ENCODE measurements at regions not wholly inside any gene's neighbourhood (a gene's known extent, or its start where the extent isn't known, plus 50 kb on each side); places are given as distances from the start of the nearest gene placed in this dataset.
A peak's percentile ranks its signal among the peaks of the same experiment; 100 is the strongest.
"Not testable (repeated sequence)": the region's sequence is repeated elsewhere in the genome, so short reads cannot be mapped to it uniquely, and the experiment has no call there.

DNA sequence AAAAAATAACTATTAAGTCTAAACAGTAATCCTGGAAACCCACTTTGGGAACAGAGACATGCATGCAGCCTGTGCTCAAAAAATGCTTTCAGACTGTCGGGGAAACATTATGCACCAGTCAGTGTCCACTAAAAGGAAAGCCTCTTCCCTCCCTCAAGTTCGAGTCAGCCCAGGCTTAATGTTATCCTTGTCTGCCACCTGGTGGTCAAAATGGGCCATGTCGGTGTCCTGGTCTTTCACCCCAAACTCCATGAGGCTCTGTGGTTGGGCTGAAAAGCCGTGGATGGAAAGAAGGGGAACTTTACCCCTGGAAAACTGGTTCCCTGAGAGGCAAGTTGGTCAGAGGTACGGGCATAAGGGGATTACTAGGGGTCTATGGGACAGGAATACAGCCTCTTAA, 88.4 kb upstream of the ZNF492 start:
- in situ Hi-C loops (cut with HindIII; ENCODE audit: low sequenced_read_pairs) = no loop called here

DNA sequence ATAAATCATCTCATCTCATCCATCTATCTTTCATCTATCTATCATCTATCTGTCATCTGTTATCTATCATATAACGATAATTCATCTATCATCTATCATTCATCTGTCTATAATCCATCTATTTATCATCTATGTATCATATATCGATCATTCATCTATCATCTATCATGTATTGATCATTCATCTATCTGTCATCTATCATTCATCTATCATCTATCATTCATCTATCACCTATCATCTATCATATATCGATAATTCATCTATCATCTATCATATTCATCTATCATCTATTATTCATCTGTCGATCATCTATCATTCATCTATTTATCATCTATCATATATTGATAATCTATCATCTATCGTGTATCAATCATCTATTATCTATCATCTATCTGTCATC, 100.4 kb upstream of the ZNF492 start:
- in situ Hi-C loops (cut with HindIII; ENCODE audit: low sequenced_read_pairs) = no loop called here
- DNase-seq (ENCODE audit: low spot score) = no peak

More for the DNA sequence above, 88.4 kb upstream of the ZNF492 start:
- DNase-seq (ENCODE audit: low spot score) = peak; percentile 0

DNA sequence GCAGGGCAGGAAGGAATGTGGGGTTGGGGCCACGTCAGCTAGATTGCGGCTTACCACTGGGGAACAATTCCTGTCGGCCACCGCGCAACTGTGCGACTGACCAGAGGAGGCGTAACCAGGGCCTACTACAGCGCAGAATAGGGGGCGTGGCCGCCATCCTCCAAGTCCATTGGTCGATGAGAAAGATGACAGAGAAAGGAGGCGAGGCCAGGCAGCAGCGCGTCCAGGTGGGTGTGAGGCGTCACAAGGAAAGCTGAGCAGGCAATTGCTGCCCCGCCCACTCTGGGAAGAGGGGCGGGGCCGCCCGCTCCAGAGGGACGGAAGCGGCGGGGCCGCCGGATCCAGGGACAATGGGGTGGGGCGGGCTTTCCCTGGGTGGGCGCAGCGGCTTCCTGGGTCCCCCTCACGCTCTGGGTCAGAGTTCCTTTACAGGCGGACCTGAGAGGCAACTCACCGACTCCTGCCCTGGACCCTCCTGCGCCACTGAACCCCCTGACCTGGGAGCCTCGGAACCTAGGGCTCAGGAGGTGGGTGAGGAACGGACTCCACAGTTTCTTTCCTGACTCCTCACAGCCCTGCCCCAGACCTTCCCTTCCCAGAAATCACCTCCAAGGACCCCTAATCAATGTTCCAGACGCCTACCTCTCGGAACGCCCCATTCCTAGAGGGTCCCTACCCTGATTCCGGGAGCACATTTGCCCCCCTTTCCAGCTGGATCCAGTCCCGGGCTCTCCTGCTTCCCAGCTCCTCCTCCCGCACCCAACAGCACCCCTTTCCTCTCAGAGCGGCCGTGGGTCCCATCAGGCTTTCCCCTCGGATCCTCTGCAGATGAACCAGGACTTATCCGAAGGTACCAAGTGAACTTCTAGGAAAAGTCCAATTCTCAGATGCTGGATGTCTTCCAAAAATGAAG, 101.5 kb upstream of the ZNF492 start:
- in situ Hi-C loops (cut with HindIII; ENCODE audit: low sequenced_read_pairs) = no loop called here
- peak; percentile 1 for DNase-seq (ENCODE audit: low spot score)

DNA sequence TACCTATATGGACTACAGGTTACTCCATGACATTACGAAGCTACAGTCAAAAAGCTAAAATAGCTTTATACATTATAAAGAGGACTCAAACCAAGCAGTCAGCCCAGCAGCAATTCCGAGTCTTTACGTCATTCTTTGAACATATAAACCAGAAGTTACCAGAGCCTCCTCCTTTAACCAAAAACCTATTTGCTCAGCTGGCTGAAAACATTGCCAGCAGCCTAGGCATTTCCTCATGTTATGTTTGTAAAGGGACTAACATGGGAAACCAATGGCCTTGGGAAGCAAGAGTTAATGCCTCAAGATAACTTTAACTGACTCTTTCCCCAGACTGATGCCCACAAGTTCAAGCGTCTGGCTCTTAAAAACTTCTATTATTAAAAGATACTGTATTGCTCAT, 104.1 kb upstream of the ZNF492 start:
- DNase-seq (ENCODE audit: low spot score) = no peak
- in situ Hi-C loops (cut with HindIII; ENCODE audit: low sequenced_read_pairs) = no loop called here

DNA sequence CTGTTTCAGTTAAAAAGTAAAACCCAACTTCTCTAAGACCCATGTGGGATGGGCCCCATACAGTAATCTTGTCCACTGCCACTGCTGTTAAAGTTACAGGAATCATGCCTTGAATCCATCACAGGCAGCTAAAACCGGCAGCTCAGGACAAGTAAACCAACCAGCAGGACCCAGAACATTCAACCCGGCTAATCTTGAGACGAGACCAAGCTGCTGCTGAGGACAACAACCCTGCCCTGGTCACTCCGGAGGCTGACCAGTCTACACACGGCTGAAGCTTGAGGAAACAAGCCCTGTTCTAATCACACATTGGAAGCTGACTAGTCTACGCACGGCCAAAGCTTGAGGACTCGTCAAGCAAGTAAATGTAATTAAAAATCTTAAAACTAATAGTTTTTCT, 105.2 kb upstream of the ZNF492 start:
- DNase-seq (ENCODE audit: low spot score) = no peak
- in situ Hi-C loops (cut with HindIII; ENCODE audit: low sequenced_read_pairs) = no loop called here

DNA sequence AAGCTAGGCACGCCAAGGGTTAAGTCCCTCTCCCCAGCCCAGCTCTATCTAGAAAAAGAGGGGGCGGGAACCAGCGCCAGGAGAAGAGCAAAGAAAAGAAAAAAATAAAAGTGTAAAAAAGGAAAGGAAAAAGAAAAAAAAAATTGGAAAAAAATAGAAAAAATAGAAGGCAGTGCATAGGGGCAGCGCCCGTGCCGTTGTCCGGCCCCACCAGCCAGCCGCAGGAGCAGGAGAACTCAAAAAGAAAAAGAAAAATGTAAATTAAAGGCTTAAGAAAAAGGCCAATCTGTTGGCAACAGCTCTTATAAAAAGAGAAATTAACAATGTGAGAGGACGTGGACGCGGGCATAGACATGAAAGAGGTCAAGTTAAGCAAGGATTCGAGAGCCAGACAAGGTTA, 105.4 kb upstream of the ZNF98 start:
- DNase-seq (ENCODE audit: low spot score) = no peak
- in situ Hi-C loops (cut with HindIII; ENCODE audit: low sequenced_read_pairs) = no loop called here

DNA sequence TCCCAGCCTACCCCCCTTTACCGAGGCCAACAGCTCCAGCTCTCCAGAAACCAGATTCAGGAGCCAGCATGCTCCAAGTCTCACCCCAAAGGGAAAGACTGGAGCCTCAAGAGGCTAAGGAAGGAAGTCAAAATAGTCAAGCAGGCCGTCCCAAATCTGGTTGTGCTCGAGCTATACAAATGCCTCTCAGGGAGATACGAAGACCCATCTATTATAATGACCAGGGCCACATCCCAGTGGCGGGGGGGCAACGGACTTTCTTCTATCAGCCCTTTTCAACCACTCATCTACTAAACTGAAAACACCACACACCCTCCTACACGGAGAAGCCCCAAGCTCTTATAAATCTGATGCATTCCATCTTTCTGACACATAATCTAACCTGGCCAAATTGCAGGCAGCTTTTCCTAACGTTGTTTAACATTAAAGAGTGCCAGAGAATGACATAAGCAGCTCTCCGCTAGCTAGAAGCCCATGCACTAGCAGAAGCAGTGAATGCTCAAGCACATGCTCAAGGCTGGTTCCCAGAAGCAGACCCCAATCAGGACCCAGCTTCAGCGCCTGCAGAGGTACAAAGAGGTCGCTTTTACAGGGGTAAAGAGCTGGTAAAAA, 104.6 kb upstream of the ZNF98 start:
- in situ Hi-C loops (cut with HindIII; ENCODE audit: low sequenced_read_pairs) = no loop called here
- DNase-seq (ENCODE audit: low spot score) = no peak

DNA sequence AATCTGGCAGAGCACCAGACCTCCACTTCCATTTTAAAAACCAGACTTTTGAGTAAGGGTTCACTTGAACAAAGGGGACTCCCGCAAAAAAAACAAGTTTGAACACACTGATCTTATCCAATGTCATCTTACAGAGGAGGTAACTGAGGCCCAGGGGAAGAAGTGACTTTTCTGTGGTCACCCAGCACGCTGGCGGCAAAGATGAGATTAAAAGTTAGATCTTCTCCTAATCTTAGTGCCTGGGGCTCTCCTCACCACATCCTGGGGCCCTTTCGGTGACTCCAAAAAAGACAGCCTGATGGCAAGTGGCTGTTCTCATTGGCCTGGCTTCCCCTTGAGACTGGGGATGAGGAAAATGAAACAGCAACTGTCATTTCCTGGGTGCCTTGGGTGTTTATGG, 101.8 kb upstream of the ZNF98 start:
- in situ Hi-C loops (cut with HindIII; ENCODE audit: low sequenced_read_pairs) = no loop called here

DNA sequence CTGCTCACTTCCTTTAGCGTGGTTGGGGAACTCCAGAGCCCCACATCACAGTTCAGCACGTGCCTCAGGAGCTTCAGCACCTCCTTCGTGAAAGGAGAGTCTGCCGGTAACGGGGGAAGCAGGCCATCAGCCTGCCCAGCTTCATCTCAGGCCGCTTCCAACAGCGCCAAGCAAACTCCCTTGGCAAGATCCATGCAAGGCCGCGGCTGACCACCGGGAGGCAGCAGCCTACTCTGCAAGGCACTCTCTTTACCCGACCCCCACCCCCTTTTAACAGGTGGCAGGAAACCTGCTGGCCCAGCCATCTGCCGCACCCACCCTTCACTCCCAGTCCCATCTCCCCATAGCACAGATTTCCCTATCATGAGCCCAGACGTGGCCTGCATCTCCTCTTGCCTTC, 97.4 kb upstream of the ZNF98 start:
- in situ Hi-C loops (cut with HindIII; ENCODE audit: low sequenced_read_pairs); DNase-seq (ENCODE audit: low spot score): not testable (repeated sequence)

More for the DNA sequence above, 101.8 kb upstream of the ZNF98 start:
- no peak for DNase-seq (ENCODE audit: low spot score)

DNA sequence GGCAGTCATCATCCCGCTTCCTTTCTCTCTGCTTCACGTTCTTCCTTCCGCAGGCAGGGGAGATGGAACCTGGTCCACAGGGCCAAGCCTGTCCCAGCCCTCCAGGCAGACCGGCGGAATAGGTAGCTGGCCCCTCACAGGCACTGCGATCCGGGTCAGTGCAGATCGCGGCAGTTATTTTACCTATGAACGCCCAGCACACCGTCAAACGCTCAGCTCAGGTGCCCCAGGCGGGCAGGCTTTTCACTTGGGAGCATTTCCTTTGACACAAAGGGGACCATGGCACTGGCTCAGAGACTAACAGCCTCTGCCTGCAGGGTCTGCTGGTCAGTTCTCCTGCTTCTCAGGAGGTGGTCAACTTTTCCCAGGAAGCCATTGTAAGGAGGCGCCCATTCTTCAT, 97.0 kb upstream of the ZNF98 start:
- in situ Hi-C loops (cut with HindIII; ENCODE audit: low sequenced_read_pairs) = no loop called here
- no peak for DNase-seq (ENCODE audit: low spot score)

DNA sequence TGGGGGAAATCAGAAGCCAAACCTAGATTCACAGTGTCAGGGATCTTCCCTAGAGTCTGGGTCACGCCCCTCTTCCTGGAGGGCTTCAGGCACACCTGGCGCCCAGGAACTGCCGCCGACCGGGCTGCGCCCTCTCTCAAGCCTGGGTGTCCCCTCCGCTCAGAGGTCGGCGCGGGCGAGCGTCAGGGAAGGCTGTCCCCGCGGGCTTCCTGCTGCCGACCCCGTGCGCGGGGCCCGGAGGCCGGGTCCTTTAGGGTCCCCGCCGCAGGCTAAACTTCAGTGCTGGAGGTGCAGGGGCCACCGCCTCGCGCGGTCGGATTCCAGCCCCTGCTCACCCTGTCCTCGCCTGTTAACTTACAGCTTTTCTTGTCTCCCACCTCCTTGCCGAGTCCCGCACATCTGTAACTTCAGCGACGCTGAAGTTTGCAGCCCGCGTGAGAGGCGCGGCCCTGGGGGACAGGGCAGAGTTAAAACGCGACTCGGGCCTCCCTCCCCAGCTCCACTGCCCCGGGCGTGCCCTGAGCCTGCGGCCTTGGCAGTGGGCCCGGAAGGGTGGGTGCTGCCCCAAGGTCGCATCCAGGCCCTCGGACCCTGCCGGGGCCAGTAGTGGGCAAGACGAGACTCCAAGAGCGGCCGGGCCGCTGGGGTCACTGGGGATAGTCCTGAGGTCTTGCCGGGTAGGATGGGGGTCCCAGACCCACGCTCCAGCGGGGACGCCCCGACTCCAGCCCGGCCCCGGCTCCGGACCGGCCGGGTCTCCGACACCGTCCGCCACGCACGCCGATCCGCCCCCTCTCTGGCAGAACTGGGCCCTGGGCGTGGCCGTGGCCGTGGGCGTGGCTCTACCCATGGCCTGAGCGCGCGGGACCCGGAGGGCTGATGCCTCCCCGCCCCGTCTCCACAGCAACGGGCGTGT, 95.6 kb upstream of the ZNF98 start:
- in situ Hi-C loops (cut with HindIII; ENCODE audit: low sequenced_read_pairs) = no loop called here
- no peak for DNase-seq (ENCODE audit: low spot score)

DNA sequence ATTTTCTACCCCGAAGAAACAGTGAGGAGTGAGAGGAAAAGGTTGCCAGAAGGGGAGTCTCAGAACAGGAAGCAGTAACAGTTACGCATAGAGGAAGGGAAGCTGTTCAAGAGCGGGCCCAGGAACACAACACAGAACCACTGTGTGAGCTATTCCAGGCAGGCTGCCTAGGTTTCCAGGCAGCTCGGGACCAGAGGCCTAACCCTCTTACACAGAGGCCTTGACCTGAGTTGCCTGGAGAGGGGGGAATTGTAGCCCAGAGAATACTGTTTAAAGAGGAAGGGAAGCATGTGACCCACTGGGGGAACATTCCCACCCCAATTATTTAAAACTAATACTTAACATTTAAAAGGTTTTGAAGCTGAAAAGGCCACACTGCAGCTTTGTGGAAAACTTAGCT, 93.3 kb upstream of the ZNF98 start:
- no peak for DNase-seq (ENCODE audit: low spot score)
- in situ Hi-C loops (cut with HindIII; ENCODE audit: low sequenced_read_pairs) = no loop called here

DNA sequence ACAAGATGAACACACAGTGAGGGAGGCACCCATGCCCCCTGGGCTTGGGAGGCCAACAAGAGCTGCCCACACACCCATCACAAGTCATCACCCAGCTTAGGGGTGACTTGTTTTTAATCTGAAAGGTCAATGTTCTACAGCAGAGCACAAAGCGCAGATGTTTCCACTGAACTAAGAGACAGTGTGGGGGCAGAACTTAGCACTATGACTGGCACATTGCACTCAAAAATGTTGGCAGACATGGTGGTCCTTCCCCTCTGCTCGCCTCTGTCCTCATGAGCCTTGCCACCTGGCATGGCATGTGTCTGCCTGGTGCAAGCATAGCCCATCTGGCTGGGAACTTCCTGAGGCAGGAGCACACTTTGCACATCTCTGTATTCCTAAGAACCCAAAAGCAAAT, 81.4 kb upstream of the ZNF98 start:
- no peak for DNase-seq (ENCODE audit: low spot score)
- in situ Hi-C loops (cut with HindIII; ENCODE audit: low sequenced_read_pairs) = no loop called here

DNA sequence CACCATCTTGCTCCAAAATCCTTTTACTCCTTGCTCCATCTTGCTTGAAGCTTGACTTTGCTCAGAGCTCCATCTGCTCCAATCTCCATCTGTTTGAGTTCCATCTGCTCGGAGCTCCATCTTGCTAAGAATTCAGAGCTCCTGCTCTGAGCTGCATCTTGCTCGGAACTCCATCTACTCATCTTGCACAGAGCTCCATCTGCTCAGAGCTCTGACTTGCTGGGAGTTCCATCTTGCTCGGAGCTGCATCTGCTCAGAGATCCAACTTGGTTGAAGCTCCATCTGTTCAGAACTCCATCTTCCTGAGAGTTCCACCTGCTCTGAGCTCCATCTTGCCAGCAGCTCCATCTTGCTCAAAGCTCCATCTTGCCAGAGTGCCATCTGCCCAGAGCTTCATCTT, 80.6 kb upstream of the ZNF98 start:
- in situ Hi-C loops (cut with HindIII; ENCODE audit: low sequenced_read_pairs) = no loop called here

DNA sequence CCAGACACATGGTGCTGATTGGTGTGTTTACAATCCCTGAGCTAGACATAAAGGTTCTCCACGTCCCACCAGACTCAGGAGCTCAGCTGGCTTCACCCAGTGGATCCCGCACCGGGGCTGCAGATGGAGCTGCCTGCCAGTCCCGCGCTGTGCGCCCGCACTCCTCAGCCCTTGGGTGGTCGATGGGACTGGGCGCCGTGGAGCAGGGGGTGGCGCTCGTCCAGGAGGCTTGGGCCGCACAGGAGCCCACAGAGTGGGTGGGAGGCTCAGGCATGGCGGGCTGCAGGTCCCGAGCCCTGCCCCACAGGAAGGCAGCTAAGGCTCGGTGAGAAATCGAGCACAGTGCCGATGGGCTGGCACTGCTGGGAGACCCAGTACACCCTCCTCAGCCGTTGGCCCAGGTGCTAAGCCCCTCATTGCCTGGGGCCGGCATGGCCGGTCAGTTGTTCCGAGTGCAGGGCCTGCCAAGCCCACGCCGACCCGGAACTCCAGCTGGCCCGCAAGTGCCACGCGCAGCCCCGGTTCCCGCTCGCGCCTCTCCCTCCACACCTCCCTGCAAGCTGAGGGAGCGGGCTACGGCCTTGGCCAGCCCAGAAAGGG, 76.8 kb upstream of the ZNF98 start:
- in situ Hi-C loops (cut with HindIII; ENCODE audit: low sequenced_read_pairs); DNase-seq (ENCODE audit: low spot score): not testable (repeated sequence)

More for the DNA sequence above, 80.6 kb upstream of the ZNF98 start:
- no peak for DNase-seq (ENCODE audit: low spot score)

DNA sequence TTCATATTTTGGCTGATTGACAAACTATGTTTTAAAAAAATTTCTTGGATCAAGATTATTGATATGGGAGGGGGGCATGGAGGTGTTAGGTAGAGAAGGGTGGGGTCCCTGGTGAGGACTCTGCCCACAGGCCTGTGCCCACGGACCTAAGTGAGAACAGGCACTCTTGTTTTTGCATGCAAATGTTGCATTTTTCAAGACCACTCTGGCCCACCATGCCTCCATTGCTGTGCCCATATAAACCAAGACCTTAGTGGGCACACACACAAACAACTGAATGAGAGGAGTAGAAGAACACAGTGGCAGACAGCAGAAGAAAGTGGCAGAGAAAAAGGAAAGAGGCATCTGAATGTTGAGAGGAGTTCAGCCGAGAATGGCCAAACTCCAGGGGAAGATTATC, 69.6 kb upstream of the ZNF98 start:
- no peak for DNase-seq (ENCODE audit: low spot score)
- in situ Hi-C loops (cut with HindIII; ENCODE audit: low sequenced_read_pairs) = no loop called here

DNA sequence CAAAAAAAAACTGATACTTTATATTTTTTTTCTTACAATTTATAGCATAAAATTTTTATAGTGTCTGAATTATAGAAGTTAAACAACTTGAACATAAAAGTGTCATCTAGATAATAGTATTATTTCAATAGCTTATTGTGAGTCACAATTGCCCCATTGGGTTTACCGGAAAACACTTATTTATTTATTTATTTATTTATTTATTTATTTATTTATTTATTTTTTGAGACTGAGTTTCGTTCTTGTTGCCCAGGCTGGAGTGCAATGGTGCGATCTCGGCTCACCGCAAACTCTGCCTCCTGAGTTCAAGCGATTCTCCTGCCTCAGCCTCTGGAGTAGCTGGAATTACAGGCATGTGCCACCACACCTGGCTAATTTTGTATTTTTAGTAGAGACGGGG, 61.4 kb upstream of the ZNF98 start:
- DNase-seq (ENCODE audit: low spot score); in situ Hi-C loops (cut with HindIII; ENCODE audit: low sequenced_read_pairs): not testable (repeated sequence)

DNA sequence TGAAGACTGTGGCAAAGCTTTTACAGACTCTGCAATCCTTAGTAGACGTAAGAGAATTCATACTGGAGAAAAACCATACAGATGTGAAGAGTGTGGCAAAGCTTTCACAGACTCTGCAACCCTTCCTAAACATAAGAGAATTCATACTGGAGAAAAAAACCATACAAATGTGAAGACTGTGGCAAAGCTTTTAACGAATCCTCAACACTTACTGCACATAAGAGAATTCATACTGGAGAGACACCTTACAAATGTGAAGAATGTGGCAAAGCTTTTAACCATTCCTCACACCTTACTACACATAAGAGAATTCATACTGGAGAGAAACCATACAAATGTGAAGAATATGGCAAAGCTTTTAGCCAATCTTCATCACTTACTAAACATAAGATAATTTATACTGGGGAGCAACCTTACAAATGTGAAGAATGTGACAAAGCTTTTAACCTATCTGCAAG, 50.1 kb upstream of the ZNF98 start:
- in situ Hi-C loops (cut with HindIII; ENCODE audit: low sequenced_read_pairs) = no loop called here
- no peak for DNase-seq (ENCODE audit: low spot score)

All from G401 (cell line).